HG03097 (cell line): ENCODE measurements at regions not wholly inside any gene's neighbourhood (a gene's known extent, or its start where the extent isn't known, plus 50 kb on each side); places are given as distances from the start of the nearest gene placed in this dataset.
"Not testable (repeated sequence)": the region's sequence is repeated elsewhere in the genome, so short reads cannot be mapped to it uniquely, and the experiment has no call there.

Source experiments
- ATAC-seq: cut with Tn5 transposase; IDR thresholded peaks from one replicate; pipeline ENCODE4 v1.9.1; 2021; ENCODE audit not compliant: unreplicated experiment, low FRiP score

DNA sequence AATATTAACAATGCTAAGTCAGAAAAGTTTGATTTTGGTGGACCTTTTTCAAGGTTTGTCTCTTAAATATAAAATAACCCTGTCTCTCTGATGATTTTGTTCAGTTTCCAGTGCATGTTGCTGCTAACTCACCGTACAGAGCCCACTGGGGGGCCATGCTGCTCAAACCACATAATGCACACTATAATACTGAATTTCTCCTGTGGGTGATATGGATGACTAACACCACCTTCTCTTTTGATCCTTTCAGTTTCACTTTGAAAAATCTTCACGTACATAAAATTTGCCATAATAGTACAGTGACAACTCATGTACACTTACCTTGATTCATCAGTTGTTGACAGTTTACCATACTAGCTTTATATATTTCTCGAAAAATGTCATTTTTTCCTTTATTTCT lies 506.6 kb upstream of the MAN1A1 start:
- ATAC-seq: peak; percentile 91

DNA sequence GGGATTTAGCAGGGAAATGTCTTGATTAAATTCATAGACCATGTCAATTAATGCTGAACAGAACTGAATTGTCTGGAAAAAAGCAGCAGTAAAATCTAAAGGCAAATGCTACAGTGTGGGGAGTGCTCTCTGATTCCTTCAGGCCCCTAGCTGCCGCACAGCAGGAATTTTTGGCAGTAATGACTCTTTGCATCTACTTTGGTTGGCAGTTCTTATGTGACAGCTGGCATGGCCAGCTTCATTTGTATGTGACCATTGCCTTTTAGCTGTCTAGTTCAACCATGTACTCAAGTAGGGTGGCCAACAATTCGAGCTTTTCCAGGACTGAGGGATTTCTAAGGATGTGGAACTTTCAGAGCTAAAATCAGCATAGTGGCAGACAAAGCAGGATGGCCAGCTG lies 499.1 kb upstream of the MAN1A1 start:
- no peak for ATAC-seq

DNA sequence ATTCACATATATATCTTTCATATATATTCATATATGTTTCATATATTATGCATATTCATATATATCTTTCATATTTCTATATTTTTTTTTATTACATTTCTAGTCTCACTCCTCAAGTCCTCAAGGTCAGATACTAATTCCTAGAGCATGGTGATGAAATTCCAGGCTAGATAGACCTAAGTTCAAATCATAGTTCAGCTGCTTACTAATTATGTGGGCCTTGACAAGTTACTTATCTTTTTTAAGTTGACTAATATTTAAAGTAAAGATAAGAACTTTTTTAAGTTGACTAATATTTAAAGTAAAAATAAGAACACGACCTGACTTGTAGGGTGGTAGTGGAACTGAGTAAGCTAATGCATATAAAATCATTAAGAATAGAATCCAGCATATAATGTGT lies 495.6 kb upstream of the MAN1A1 start:
- no peak for ATAC-seq

DNA sequence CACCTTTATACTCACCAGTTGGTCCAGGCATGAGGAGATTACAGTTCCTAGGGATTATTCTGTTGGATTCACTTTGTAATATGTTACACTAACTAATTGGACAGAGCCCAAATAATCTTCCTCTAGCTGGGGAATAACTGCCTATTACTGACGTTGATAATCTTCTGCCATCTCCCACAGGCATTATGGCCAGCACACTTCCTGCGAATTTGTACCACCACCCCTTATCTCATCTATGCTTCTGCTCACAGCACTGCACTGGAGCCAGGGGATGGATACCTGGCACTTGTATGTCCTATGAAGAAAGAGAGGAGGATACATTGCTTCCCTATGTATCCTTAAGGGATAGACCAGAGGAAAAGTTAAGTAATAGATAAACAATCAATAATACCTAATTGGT lies 494.8 kb upstream of the MAN1A1 start:
- ATAC-seq: no peak

DNA sequence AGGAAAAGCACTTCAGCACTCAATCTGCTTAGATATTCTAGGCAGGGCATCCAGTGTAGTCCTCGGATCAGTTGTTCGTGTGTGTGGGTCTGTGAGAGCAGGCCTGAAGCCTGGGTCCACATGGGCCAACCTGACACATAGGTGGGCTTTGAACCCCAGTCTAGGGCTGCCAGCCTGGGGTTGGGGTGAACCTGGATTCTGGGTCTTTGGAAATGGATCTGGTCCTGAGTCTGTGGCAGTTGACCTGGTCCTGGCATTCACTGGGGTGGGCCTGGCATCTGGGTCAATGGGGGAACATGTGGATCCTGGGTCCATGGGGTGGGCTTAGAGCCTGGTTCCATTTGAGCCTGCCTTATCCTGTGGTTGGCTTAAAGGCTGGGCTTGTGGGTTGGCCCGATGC lies 492.6 kb upstream of the MAN1A1 start:
- no peak for ATAC-seq

DNA sequence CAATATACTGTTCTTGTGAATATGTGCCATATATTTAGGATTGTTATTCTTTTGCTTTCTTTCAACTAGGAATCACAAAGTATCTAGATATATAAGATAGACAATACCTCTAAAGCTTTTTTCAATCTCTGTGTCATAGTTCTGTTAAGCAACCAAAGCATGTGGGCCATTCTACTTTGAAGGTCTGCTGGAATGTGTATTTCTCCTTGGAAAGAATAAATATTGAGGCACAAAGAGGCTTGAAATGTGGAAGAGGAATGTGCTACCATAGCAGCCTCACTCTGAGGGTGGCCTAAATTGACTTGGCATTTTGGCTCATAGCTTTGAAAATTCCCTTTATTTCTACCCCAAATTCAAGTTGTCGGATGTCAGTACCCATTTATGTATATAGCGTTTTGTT lies 488.5 kb upstream of the MAN1A1 start:
- no peak for ATAC-seq

GRCh38 chr6:119834418-119834817 lies 484.9 kb upstream of the MAN1A1 start:
- no peak for ATAC-seq

DNA sequence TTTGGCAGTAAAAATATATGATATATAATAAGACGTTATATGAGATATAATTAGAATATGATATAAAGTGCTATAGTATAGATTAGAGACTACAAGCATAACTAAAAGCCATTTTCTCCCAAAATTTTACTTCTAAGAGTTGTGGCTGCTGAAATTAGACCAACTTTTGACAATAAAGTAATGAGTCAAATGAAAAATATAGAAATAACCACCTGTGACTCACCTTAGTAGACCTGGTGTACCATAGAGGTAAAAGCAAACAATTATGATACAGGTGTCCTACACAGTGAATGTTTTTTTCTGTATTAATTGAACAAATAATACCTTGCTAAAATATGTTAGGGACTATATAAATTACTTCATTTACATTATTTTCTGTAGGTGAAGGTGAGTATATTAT lies 482.9 kb upstream of the MAN1A1 start:
- no peak for ATAC-seq

GRCh38 chr6:119830494-119831295 lies 481.1 kb upstream of the MAN1A1 start:
- no peak for ATAC-seq

DNA sequence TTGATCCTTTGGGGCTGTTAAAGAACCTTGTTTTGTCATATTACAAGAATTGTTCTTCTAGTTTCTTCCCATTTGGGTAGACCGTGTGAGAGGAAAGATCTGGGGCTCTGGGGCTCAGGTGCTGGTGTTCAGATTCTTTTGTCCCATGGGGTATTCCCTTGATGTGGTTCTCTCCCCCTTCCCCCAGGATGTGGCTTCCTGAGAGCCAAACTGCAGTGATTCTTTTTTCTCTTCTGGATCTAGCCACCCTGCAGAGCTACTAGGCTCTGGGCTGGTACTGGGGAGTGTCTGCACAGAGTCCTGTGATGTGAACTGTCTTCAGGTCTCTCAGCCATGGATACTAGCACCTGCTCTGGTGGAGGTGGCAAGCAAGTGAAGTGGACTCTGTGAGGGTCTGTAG lies 480.5 kb upstream of the MAN1A1 start:
- no peak for ATAC-seq

- ATAC-seq: not testable (repeated sequence)
Observed at GRCh38 chr6:119829499-119829898, 479.9 kb upstream of the MAN1A1 start.

- ATAC-seq: no peak
Observed at GRCh38 chr6:119829006-119829405, 479.4 kb upstream of the MAN1A1 start.

GRCh38 chr6:119821380-119821779 lies 471.8 kb upstream of the MAN1A1 start:
- no peak for ATAC-seq

DNA sequence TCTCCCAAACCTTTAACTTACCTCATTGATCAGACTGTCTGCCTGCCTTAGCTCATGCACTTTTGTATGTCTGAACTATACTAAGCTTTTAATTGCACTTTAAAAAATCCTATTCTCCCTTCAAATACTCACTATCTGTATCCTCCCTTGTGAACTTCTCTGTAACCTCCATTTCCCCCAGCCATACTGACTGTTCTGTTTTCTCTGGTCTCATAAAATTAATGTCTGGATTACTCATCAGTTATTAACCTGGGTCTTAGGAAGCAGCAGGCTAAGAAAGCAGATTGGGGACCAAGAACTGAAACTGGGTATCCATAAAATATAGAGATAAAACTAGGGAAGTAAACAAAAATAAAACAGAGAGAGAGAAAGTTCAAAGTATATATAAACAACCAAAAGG lies 469.3 kb upstream of the MAN1A1 start:
- no peak for ATAC-seq

DNA sequence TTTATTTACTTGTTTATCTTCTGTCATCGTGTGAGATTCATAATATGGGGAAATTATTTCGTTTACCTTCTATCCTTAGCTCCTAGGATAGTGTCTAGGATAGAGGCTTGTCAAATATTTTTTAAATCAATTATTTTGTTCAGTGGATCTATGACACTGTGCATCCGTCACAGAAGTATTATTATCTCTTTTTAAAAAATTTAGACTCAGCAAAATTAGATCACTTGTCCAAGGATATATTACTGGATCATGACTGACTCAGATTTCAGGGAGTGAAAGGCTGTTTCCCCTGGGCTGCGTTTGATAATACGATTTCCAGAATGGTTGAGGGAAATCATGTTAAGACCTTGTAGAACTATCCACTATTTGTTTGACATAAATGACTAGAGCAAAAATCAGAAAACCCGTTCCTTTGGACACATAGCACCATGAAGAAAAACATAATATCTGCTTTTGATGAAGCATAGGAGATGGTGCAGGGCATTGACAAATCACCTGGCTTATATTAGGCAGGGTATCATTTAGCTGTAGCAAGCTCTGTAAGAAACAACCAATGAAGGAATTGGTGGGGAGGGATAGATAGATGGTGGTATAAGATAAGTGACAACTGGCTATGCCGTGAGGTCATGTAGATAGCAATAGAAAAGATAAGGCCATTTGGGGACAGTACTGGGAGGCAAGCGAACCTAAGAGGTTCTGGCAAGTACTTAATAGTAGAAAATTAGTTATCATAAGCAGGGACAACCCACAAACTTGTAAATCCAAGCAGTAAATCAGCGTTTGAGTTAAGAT lies 465.2 kb upstream of the MAN1A1 start:
- no peak for ATAC-seq

DNA sequence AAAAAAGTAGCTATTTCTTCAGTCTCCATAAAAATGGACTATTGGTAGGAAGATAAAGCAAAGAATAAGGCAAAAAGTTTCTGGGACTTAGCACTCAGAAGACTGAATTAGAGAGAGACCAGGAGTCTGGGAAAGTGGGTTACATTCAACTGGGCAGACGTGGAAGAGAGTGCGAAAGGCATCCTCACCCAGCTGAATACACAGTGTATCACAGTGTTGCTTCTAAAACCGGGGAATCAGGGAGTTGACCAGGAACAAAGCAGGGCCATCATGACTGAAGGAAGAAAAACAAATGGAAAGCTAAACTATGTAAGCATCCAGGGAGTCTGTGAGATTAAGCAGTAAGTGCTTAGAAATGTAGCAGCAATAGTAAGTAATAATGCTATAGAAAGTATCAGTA lies 452.9 kb upstream of the MAN1A1 start:
- ATAC-seq: no peak

DNA sequence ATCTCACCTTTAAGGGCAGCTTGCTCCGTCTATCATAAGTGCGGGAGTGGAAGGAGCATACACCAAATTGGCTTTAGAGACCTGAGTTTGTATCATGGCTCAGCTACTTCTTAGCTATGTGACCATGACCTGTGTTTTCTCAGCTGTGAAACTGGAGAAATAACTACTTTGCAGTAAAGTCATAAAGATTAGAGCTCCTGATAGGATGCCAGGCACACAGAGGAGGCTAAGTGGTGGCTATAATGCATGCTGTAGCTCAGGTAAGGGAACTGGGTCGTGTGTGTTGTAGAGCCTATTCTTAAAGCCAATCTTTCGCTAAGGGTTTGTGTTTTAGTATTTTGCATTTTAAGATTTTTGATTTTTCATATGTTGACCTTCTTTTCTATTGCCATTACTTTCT lies 451.5 kb upstream of the MAN1A1 start:
- no peak for ATAC-seq

- ATAC-seq: no peak
Observed at GRCh38 chr6:119800526-119800925, 451.0 kb upstream of the MAN1A1 start.

DNA sequence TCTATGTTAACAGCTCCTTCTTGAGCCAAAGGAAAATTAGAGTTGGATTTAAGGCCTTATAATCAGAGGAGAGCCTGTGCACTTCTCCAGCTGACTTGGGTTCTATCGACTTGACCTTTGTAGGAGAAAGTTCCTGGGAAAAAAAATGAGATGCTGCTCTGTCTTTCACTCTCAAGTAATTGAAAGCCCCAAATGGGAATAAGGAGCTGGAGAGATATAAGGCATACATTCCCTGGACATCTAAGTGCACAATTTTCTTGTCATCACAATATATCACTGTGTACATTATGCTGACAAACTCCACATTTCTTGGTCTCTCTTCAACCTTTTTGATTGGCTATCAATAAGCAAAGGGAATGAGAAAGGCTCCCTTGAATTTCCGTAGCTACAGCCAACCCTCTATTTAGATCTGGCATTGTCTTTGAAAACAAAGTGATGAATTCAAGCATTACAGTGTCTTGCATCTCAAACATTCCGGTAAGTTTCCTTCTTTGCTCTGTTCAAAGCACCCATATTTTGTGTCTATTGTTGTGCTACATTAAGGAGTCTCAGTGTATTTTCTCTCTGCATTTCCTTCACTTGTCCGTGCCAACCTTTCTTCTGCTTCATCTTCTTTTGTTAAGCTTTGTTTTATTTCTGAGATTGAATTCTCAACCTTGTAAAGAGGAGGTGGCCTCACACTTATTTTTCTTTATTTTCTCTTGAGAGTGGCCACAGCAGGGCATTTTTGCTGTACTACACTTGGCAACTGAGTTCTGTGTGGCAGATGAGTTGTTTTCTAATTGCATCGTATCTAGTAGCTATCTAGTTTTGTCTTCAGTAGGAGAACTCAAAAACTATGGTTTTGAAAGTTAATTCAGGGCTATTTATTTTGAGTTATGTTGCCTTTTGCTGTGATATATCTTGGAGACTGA lies 450.3 kb upstream of the MAN1A1 start:
- ATAC-seq: no peak

- ATAC-seq: no peak
Observed at GRCh38 chr6:119791736-119792135, 442.2 kb upstream of the MAN1A1 start.

DNA sequence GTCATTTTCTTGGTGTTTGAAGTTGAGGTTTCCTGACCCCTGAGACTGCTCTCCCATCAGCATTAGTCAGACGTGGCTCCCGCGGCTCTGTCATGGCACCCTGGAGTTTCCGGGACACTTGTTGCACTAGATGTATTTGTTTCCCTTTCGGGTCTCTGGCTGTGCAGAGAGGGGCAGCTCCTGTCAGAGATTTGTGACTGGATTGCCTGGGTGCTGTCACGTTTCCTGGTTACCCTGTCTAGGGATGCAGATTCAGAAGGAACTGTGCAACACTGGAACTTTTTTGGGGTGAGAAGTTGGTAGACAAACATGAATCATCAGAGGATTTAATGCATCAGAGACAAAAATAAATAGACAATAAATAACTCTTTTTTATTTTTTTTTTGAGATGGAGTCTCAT lies 431.8 kb upstream of the MAN1A1 start:
- no peak for ATAC-seq
